NCI-H2227 treated with DMSO at 0.1 percent for 48 hours (cell line): ENCODE measurements at regions not wholly inside any gene's neighbourhood (a gene's known extent, or its start where the extent isn't known, plus 50 kb on each side); places are given as distances from the start of the nearest gene placed in this dataset.

Experiments used
- DNase-seq: peaks from one replicate; lab custom pipeline; 2025; lab: John Stamatoyannopoulos, UW

DNA sequence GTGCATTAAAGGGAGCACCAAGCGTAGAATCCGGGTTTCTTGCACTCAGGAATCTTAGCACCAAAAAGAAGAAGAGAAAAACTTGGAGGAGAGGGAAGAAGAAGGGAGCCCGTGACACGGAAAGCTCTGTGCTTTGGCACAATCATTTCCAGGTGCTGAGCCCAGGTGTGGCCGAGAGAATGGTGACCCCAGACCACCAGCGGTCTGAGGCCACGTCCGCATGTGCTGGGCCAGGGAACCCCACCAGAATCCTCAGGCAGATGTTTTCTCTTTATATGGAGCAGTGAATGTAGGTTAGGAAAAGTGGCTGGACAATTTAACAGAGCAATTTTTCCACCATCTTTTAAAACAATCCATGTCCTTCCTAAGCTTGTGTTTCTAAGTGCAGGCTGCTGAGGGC lies 520.9 kb downstream of the EPHA4 start:
- DNase-seq = no peak

DNA sequence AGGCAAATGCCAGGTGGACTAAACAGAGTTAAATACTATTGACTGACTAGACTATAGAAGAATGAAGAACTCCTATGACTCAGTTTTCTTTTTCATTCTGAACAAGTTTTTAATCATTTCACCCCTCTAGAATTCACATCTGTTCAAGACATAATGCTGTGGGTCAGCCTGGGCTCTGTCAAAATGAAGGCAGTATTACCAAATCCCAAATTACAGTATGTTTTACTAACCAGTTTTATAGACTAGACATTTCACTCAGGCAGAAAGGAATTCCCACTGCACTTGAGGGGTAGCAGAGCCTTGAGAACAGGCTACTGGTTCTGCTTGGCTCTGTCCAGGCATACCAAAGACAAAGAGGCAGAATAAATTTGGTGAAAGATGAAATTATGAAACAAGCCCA lies 511.7 kb downstream of the EPHA4 start:
- DNase-seq = no peak

DNA sequence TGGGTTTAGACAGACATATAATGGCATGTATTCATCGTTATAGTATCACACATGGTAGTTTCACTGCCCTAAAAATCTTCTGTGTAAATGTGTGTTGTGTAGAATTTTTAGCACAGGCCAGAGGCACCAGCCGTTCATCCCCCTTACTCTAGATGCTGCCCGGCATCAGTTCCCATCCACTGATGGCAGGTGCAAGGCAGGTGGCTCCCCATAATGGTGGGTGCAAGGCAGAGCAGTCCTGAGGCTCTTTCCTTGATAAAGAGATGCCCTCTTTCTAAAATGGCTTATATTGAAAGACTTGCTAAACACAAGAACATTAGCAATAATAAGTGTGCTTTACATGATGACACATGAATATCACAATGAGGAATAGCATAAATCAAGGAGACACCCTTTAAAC lies 508.5 kb downstream of the EPHA4 start:
- DNase-seq = no peak

DNA sequence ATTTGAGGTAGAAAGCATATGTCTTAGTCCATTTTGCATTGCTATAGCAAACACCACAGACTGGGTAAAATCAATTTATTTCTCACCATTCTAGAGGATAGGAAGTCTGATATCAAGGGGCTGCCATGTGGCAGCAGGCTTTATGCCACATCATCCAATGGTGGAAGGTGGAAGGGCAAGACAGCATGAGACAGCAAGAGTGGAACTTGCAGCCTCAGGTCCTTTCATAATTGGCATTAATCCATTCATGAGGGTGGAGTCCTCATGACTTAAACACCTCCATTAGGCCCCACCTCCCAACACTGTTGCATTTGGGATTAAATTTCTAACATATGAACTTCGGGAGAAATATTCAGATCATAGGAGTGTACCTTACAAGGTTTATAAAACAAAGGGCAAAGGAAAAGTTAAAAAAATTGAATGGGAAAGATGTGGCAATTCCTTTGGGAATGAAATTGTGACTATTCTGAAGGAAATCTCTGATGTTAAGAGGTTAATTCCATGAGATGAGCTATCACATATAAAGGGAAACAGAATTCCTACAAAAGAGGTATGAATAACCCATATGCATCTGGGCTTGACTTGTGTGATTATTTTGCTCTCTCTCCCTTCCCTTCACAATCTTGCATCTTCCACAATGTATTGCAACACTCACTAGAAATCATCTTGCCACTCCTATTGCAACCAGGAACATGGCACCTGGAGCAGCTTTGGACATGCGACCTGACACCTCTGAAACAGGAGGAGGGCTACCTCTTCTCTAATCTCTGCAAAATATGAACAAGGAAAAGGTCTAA lies 507.8 kb downstream of the EPHA4 start:
- DNase-seq = no peak

DNA sequence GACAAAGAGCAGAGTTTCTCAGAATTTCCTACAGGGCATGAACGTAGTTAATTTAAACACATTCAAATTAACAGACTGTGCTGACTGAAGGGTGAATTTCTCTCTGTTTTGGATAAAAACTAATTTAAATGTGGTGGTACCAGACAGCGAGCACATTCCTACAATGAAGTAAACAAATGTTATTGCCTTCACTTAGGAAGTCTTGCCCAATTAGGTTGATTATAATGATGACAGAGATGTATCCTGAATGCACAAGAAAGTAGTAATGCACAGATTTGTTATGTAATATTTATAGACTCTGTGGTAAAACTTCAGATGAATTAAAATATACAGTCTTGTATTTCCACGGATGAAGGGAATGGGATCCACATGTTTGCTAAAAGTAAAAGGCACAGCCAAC lies 507.2 kb downstream of the EPHA4 start:
- no peak for DNase-seq

DNA sequence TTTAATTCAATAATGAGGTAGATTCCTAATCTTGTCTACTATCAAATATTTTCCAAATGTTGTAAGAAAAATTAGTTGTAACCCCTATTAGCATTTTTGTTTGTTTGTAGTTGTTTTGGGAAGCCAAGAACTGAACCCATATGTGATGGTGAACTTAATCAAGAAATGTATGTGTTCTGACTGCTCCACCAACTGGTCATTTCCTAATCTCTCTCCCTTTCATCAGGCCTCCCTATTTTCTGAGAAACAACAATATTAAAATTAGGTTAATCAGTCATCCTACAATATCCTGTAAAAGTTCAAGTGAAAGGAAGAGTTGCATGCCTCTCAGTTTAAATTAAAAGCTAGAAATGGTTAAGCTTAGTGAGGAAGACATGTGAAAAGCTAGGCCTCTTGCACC lies 504.0 kb downstream of the EPHA4 start:
- no peak for DNase-seq

DNA sequence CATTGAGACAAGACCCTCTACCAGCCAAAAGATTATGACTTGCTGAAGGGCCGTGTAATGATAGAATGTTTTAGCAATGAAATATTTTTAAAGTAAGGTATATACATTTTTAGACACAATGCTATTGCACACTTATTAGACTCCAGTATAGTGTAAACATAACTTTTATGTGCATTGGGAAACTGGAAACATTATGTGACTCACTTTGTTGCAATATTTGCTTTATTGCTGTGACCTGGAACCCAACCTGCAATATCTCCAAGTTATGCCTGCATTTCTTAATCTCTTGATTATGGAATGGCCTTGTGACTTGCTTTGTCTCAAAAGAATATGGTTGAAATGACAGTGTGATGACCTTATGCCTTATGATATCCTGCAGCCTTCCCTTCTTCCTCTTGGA lies 502.0 kb downstream of the EPHA4 start:
- no peak for DNase-seq

DNA sequence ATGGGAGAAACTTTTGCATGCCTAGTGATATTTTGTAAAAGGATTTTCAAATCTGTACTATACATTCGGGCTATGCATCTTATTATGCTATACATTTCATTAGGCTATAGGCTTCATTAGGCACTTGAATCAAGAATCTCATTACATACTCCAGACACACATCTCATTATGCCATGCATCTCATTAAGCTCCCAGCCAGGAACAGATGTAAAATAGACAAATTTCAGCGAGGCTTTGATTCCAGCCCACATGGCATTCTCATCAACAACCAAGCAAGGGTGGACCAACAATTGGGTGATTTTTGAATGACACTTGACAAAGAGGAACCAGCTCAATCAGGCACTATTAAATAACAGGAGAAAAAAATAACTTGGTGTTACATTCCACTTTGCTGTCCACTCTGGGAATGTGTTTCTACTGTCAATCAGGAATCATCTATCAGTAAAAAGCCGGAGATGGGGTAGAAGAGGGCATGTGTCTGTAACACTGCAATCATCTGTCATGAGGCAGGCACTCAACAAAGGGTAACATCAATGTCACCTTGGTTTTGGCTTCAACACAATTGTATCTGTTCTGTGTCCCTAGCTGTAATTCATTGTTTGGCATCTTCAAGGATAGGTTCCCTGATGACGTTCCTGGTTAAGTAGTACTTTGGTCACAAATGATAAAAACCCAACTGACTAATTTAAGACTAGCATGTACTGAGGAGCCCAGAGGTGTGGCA lies 498.6 kb downstream of the EPHA4 start:
- DNase-seq = no peak

DNA sequence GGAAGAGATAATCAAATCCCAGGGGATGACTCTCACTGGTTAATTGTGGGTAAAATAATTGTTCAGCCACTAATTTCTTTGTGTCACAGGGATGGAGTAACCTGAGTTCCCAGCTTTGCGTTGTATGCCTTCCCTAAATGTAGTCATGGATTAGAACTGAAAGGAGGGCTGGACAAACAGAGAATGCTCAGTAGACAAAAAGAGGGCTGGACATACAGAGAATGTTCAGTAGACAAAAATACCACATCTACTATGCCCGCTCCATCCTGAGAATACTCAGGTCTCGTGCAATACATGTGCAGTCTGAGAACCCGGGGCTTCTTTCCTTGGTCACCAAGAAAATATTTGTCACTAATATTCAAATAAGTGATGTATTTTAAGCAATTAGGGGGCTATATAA lies 497.9 kb downstream of the EPHA4 start:
- no peak for DNase-seq

DNA sequence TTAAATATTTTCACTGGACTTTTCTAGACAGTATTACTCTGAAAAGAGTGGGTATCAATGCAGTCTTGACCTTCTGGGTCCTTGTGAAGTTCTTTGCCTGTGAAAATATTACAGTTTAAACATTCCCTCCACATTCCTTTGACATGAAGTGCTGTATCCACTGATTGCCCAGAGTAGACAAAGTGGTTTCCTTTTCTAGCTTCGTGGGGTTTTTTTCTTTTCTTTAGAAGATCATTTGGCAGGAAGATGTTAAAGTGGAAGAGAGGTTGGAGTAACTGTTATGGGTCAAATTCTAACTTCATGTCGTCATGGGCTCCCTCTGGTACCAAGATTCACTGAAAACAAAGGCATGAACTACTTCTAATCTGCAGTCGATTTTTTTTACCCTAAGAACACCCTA lies 496.9 kb downstream of the EPHA4 start:
- no peak for DNase-seq

DNA sequence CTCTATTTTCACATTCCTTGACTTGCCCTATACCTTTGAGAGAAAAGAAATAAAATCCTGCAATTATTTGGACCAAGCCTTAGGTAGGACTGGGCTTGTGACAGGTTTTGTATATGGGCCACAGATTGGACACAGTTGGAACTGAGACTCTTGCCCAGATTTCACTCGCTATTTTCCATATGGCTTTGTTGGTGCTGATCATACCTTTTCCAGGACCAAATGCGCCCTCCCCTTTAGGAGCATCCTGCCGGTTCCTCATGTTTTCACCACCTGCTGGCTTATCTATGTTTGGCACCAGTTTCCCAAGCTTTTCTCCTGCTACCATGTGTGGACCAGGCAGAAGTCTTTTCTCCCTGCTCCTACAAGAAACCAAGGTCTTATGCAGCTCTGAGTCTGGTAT lies 494.9 kb downstream of the EPHA4 start:
- no peak for DNase-seq

DNA sequence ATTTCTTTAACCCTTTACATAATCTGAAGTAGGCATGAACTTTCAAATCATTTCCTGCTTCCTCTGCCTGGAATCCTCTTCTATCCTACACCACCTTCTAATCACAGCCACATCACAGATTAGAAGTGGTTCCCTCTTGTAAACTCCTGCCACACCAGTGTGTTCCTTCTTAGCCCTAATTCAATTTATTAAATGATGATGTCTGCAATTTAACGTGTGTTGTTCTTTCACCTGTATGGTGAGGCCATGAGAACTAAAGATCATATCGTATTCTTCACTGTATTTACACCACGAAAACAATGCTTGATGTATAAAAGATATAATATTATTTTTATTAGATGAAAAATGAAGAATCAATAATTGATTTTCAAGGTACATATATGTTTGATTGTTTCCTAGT lies 494.3 kb downstream of the EPHA4 start:
- no peak for DNase-seq

DNA sequence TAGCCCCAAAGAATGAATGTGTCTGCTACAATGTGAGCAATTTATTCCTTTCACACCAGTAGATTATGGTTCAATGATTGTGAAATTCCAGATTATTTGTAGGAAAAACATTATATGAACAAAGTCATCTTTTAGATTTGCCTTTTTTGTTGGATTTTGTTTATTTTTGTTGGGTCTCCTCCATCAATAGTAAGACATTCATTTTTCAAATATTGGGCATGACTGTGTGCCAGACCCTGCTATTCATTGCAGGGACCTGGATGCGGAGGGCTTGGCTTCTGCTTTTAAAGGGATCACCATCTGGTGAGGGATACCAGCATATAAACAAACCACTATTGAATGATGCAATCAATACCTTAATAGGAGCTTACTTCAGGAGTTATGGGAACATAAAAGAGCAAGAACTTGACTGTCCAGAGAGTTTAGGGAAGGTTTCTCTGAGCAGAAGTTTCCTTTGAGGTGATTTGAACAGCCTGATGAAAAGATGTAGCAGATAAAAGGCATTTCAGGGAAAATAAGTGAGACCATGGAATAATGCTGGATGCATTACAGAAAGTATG lies 486.7 kb downstream of the EPHA4 start:
- DNase-seq = no peak

DNA sequence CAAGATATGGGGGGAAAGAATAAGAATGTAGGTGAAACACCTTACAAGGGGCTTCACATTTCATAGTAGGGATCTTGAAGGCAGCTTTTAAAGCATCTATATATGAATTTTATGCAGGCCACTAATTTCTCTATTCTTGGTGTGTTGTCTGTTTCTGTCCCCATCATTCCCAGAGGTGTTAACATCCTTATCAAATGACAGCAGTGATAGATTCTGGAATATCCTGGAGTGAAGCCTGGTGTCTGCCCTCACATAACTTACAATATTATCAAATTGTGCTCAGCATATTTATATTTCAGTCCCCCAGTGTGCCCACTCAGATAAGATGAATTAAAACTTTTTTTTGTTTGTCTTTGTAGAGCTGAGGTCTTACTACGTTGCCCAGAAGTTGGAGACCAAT lies 486.2 kb downstream of the EPHA4 start:
- no peak for DNase-seq

DNA sequence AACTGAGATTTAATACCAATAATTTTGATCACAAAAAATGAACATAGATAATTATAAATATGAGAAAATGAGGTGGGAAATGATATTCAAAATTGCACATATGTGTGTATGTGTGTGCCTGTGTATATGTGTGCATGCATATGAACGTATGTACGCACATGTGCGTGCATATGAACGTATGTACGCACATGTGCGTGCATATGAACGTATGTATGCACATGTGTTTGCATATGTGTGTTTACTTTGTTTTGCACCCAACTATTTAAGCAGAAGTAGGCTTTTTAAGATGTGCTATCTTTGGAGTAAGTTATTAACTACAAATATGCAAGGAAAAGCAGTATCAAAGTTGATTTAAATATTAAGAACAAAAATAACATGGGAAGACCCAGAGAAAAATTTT lies 484.3 kb downstream of the EPHA4 start:
- DNase-seq = no peak

DNA sequence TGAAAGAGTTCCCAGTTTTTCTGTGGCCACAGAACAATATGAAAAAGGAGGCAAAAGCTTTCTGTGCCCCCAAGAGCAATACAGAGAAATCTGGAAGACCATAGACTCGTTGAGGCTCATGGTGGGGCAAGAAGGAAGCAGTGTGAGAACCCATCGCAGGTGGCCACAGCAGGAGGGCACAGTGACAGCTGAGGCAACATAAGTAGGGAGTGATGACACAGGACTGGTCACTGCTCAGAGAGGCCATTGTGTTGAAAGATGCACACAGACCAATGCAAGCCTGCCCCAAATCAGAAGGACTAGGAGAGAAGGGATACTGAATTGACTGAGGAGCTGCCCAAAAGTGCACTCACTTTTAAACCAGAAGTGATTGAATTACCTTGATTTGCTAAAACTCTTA lies 483.6 kb downstream of the EPHA4 start:
- no peak for DNase-seq

DNA sequence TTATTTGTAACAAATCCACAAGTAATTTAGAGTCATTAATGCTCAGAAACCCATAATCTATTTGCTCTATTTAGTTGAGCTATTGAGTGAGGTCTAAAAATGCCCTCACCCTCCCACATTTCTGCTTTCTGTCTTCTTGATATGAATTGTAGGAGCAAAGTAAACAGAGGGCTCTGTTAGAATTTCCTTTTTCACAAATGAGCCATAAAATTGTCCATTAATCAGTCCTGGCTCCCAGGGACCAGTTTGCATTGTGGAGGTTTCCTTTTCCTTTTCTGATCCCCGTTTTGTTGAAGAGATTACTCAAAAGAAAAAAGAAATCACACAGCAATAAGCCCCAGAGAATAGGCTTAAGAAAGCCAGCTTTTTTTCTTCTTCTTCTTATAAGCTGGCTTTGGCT lies 476.7 kb downstream of the EPHA4 start:
- no peak for DNase-seq

DNA sequence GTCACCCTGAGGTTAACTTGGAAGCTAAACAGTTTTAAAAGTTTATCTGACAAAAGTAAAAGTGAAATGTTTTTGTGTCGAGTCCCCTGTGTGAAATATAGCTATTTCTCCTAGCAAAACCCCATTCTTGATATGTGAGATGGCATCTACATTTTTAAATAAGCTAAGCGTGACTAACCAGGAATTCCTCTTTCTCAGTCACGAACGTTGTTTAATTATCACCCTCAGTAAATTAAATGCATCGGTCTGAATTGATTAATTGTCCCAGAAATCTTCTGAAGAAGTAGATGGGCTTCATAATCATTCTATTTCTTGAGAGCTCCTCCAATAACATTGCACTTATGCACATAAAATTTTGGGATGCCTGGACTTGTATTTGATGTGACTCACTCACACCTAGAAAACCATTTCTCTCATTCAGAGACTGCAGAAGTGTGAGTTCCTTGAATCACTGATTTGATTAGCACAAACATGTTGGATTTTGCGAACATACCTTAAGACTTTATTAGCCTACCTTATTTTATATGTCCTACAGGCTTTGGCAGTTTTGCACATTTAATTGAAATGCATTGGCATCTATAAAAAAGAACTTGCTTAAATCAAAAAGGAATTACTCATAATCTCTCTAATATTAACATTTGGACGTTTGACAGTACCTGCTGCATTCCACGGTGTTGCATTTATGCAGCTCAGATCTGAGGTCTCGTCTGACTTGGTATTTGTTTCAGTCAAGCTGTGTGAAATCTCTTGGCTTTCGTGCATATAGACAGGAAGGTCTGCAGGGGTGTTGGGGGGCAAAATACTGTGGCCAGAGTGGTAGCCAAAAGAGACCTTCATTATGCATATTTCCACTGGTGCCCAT lies 475.2 kb downstream of the EPHA4 start:
- no peak for DNase-seq

DNA sequence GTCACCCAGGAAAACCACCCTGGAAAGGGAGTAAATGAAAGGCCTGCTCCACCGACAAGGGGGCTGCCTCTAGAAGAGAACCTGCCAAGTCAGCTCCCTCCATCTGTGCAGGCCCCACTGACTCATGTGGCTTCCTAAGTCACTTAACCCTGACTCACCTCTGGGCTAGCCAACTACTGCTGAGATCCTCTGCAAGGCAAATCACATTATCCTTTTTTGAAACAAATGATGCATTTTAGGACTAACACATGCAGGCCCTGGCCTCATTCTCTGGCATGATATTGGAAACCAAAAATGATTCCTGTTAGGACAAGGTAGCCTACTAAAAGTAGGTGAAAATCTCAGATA lies 474.6 kb downstream of the EPHA4 start:
- no peak for DNase-seq

DNA sequence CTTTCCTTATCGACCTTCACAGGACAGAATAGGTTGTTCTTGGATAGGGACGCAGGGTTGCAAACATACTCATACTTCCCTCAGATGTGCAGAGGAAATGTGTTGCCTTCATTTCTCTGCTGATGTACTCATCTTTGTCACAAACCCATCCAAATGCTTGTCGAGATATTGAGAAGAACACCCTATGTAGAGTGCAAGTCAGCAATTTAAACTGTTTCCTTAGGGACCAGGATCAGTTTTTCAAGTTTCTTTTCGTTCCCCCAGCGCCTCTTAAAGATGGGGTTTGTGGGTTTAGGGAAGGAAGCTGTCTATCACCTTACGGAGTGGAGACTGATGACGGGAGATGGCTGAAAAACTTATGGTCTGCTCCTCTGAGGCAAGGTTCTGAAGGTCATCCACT lies 474.2 kb downstream of the EPHA4 start:
- no peak for DNase-seq

DNA sequence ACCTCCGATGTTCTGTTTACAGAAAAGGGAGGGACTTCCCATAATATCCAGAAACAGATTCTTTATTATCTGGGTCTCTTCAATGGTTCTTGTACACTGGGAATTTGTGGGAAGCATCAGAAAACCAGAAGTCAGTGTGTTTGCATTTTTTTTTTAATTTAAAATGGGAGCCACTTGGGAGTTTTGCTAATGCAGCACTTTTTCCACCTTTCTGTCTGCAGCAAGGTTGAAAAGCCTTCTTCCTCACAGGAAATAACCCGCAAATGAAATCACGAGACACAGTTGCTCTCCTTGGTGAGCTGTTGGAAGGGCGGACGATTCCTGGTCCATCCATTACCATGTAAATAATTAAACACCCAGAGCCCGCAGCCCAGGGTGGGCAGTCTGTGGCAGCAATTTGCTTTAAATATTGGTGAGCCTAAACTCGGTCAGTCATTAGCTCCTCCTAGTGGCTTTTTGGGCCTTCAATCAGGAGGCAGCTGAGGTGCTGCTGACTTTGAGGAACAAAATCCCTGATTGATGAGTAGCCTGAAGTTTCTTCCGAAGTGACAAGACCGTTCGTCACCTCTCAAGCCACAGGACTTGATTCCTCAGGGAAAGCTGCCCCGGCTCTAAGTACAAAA lies 471.5 kb downstream of the EPHA4 start:
- no peak for DNase-seq
